ENCODE measurements at regions not wholly inside any gene's neighbourhood (a gene's known extent, or its start where the extent isn't known, plus 50 kb on each side); places are given as distances from the start of the nearest gene placed in this dataset.

GRCh38 chr16:5561800-5562199, 464.2 kb upstream of the EEF2KMT start:
- no TSS peak for BruUV-seq (replicated peaks)
- H3K9me3 ChIP-seq (ENCODE audit: control insufficient read depth in 1 of 2, insufficient read depth in 1 of 2, low read depth in 1 of 2, low read length in 2 of 2) = no peaks in the 10 kb centered on the region

More at GRCh38 chr16:5561800-5562199, 464.2 kb upstream of the EEF2KMT start:
- no peak for DNase-seq (ENCODE audit: low read depth, low spot score)
- intact Hi-C loops (cut with micrococcal nuclease) = loop anchor here (5.0 kb wide), 1 partner anchor 39 kb away; no protein-coding TSS in a partner anchor
- no peaks in the 10 kb centered on the region for H4K20me1 ChIP-seq (ENCODE audit: insufficient read depth)
- no peaks in the 10 kb centered on the region for H3K9me2 ChIP-seq (ENCODE audit: insufficient read depth)
- CTCF ChIA-PET = no interaction called here
- peaks cover 0 to 15% of the 10 kb centered on the region in 2 experiments; a peak in 3 of 4 replicates for H3K4me1 ChIP-seq (ENCODE audit: control insufficient read depth in 1 of 2, insufficient read depth in 2 of 2, low read length in 2 of 2)
- H3K79me2 ChIP-seq (ENCODE audit: insufficient read depth, low read length) = no peaks in the 10 kb centered on the region
- ATAC-seq = no peak
- H3K27me3 ChIP-seq (ENCODE audit: insufficient read depth, low read length) = no peaks in the 10 kb centered on the region
- TF ChIP-seq SP1 (IDR thresholded peaks at IDR 0.05; ENCODE audit: low read depth) (no peak), CBX3 (IDR thresholded peaks at IDR 0.05; ENCODE audit: low read depth) (no peak), EZH2phosphoT487 (IDR thresholded peaks at IDR 0.05; ENCODE audit: borderline replicate concordance) (no peak), JUND (IDR thresholded peaks at IDR 0.05) (no peak), YY1 (IDR thresholded peaks at IDR 0.05; ENCODE audit: extremely low read depth, insufficient replicate concordance, low read depth, low read length) (no peak), POLR2AphosphoS5 (IDR thresholded peaks at IDR 0.05; ENCODE audit: low read depth, low read length) (no peak), SIN3A (IDR thresholded peaks at IDR 0.05; ENCODE audit: low read depth) (no peak)
- TF ChIP-seq, protein P1, sequence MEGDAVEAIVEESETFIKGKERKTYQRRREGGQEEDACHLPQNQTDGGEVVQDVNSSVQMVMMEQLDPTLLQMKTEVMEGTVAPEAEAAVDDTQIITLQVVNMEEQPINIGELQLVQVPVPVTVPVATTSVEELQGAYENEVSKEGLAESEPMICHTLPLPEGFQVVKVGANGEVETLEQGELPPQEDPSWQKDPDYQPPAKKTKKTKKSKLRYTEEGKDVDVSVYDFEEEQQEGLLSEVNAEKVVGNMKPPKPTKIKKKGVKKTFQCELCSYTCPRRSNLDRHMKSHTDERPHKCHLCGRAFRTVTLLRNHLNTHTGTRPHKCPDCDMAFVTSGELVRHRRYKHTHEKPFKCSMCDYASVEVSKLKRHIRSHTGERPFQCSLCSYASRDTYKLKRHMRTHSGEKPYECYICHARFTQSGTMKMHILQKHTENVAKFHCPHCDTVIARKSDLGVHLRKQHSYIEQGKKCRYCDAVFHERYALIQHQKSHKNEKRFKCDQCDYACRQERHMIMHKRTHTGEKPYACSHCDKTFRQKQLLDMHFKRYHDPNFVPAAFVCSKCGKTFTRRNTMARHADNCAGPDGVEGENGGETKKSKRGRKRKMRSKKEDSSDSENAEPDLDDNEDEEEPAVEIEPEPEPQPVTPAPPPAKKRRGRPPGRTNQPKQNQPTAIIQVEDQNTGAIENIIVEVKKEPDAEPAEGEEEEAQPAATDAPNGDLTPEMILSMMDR (IDR thresholded peaks at IDR 0.05 in 2 of 3, conservative IDR thresholded peaks at IDR 0.05 in 1 of 3; ENCODE audit: borderline replicate concordance in 1 of 3, insufficient read depth in 1 of 3, low read depth in 2 of 3, low read length in 2 of 3) = no peak
- TF ChIP-seq, protein P2, sequence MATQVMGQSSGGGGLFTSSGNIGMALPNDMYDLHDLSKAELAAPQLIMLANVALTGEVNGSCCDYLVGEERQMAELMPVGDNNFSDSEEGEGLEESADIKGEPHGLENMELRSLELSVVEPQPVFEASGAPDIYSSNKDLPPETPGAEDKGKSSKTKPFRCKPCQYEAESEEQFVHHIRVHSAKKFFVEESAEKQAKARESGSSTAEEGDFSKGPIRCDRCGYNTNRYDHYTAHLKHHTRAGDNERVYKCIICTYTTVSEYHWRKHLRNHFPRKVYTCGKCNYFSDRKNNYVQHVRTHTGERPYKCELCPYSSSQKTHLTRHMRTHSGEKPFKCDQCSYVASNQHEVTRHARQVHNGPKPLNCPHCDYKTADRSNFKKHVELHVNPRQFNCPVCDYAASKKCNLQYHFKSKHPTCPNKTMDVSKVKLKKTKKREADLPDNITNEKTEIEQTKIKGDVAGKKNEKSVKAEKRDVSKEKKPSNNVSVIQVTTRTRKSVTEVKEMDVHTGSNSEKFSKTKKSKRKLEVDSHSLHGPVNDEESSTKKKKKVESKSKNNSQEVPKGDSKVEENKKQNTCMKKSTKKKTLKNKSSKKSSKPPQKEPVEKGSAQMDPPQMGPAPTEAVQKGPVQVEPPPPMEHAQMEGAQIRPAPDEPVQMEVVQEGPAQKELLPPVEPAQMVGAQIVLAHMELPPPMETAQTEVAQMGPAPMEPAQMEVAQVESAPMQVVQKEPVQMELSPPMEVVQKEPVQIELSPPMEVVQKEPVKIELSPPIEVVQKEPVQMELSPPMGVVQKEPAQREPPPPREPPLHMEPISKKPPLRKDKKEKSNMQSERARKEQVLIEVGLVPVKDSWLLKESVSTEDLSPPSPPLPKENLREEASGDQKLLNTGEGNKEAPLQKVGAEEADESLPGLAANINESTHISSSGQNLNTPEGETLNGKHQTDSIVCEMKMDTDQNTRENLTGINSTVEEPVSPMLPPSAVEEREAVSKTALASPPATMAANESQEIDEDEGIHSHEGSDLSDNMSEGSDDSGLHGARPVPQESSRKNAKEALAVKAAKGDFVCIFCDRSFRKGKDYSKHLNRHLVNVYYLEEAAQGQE (IDR thresholded peaks at IDR 0.05; ENCODE audit: low read depth) = no peak
- no peak overlapping the region for H3K27ac ChIP-seq (ENCODE audit: low read depth, low read length)
- POLR2A ChIA-PET = no interaction called here
- H3K4me2 ChIP-seq (ENCODE audit: low read length) = no peak overlapping the region
- H3K9ac ChIP-seq (ENCODE audit: low read length) = no peak overlapping the region
- H2AFZ ChIP-seq (ENCODE audit: low read depth, low read length, poor library complexity, severe bottlenecking) = no peak overlapping the region
- H3K4me3 ChIP-seq (replicated peaks in 1 of 2; ENCODE audit: low read depth in 1 of 2, low read length in 2 of 2) = no peak overlapping the region
- RAD21 ChIA-PET (ENCODE audit: low non-redundant PET in 1 of 2, low total read pairs in 2 of 2, uncharacterized antibody in 2 of 2, unreplicated experiment in 2 of 2) = no interaction called here
- no peaks in the 10 kb centered on the region for H3K36me3 ChIP-seq (ENCODE audit: control insufficient read depth in 1 of 2, insufficient read depth in 2 of 2, low read length in 2 of 2)
